ENCODE measurements at regions not wholly inside any gene's neighbourhood (a gene's known extent, or its start where the extent isn't known, plus 50 kb on each side); places are given as distances from the start of the nearest gene placed in this dataset.
"Not testable (repeated sequence)": the region's sequence is repeated elsewhere in the genome, so short reads cannot be mapped to it uniquely, and the experiment has no call there.

DNA sequence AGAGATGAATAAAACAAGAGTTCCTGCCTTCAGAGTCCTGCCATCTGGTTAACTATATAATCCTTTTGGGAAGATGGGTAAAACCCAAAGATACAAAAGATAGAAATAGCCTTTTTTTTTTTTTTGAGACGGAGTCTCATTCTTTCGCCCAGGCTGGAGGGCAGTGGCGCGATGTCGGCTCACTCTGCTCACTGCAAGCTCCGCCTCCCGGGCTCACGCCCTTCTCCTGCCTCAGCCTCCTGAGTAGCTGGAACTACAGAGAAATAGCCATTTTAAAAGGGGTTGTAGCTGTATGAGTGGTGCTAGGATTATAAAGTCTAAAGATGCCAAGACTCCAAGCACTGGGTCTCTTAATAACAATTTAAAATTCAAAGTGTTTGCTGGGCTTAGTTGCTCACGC lies 97.2 kb downstream of the KDR start:
- H3K27me3 ChIP-seq, result no peaks in the 10 kb centered on the region
- H3K9me3 ChIP-seq, result no peaks in the 10 kb centered on the region
- H3K4me3 ChIP-seq, result no peak overlapping the region
- ATAC-seq (no peak), DNase-seq (no peak)
- peaks cover 7% of the 10 kb centered on the region for H3K4me1 ChIP-seq
- H3K36me3 ChIP-seq, result no peaks in the 10 kb centered on the region
- no peak overlapping the region for H3K27ac ChIP-seq
- intact Hi-C loops (cut with DNase I), result no loop called here
- TF ChIP-seq, protein P1, sequence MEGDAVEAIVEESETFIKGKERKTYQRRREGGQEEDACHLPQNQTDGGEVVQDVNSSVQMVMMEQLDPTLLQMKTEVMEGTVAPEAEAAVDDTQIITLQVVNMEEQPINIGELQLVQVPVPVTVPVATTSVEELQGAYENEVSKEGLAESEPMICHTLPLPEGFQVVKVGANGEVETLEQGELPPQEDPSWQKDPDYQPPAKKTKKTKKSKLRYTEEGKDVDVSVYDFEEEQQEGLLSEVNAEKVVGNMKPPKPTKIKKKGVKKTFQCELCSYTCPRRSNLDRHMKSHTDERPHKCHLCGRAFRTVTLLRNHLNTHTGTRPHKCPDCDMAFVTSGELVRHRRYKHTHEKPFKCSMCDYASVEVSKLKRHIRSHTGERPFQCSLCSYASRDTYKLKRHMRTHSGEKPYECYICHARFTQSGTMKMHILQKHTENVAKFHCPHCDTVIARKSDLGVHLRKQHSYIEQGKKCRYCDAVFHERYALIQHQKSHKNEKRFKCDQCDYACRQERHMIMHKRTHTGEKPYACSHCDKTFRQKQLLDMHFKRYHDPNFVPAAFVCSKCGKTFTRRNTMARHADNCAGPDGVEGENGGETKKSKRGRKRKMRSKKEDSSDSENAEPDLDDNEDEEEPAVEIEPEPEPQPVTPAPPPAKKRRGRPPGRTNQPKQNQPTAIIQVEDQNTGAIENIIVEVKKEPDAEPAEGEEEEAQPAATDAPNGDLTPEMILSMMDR (IDR thresholded peaks at IDR 0.05), result no peak

DNA sequence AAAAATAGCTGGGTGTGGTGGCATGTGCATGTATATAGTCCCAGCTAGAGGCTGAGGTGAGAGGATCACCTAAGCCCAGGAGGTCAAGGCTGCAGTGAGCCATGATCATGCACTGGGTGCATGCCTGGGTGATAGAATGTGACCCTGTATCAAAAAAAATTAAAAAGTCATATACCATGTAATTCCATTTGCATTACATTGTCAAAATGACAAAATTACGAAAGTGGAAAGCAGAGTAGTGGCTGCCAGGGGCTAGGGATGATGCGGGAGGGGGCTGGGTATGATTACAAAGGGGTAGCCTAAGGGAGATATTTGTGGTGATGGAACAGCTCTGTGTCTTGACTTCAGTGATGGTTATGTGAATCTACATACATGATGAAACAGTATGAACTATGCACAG lies 97.8 kb downstream of the KDR start:
- TF ChIP-seq, protein P1 (IDR thresholded peaks at IDR 0.05), result no peak
- peaks cover under 1% of the 10 kb centered on the region for H3K4me1 ChIP-seq
- no peaks in the 10 kb centered on the region for H3K9me3 ChIP-seq
- intact Hi-C loops (cut with DNase I), result no loop called here
- no peaks in the 10 kb centered on the region for H3K36me3 ChIP-seq
- no peak overlapping the region for H3K4me3 ChIP-seq
- H3K27ac ChIP-seq, result no peak overlapping the region
- ATAC-seq (no peak), DNase-seq (no peak)
- H3K27me3 ChIP-seq, result no peaks in the 10 kb centered on the region

DNA sequence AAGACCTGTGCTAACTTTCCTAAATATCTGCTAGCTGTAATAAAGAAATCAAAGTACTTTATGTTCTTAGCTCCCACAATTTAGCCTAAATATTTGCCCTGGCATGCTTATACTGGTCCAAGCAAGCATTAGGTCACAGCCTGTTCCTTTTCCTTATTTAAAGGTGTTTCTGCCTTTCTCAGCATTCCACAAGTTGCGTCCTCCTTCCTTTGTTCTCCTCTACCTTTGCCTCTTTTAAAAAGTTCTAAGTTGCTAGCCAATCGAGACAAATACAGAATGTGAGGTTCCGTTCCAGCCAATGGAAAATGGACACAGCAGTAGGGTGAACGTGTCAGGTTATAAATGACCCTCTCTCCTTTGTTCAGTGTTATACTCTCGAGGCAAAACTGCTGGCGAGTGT lies 99.9 kb downstream of the KDR start:
- DNase-seq; ATAC-seq; H3K4me1 ChIP-seq; H3K4me3 ChIP-seq; H3K9me3 ChIP-seq; H3K27ac ChIP-seq; intact Hi-C loops (cut with DNase I); H3K36me3 ChIP-seq; H3K27me3 ChIP-seq: not testable (repeated sequence)

DNA sequence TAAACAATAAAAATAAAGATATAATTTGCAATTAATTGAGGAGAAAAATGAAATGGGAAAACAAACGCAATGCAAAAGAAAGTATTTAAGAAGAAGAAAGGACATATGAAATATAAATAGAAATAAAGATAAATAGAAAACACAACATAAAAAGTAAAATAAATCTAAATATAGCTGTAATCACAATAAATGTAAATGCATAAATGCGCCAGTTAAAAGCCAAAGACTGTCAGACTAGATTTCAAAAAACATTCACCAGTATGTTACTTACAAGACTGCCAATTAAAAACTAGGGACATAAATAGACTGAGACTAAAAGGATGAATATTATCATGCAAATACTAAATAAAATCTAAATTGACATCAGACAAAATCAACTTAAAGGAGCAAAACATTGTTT lies 102.4 kb downstream of the KDR start:
- H3K27ac ChIP-seq, result no peak overlapping the region
- intact Hi-C loops (cut with DNase I), result no loop called here
- no peaks in the 10 kb centered on the region for H3K9me3 ChIP-seq
- H3K36me3 ChIP-seq, result no peaks in the 10 kb centered on the region
- H3K4me3 ChIP-seq, result no peak overlapping the region
- no peak for DNase-seq
- TF ChIP-seq, protein P1 (IDR thresholded peaks at IDR 0.05), result no peak
- H3K4me1 ChIP-seq, result no peaks in the 10 kb centered on the region
- no peaks in the 10 kb centered on the region for H3K27me3 ChIP-seq
- no peak for ATAC-seq

DNA sequence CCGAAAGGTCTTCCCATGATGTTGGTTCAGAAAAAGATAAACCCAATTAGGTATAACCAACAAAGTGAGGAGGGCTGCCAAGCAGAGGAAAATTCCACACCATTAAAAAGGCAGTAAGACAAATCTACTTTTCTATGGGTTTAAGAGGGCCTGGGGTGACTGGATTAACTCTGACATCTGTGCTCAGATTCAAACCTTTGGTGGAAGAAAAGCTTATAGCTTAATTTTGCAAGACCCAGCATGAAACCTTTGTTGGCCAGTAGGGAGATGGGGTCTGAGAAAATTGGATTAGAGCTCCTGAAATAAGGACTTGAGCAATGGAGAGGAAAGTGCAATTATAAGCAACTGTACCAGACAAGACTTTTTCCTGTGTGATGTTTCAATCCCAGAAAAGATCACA lies 104.2 kb downstream of the KDR start:
- no peaks in the 10 kb centered on the region for H3K9me3 ChIP-seq
- TF ChIP-seq, protein P1 (IDR thresholded peaks at IDR 0.05), result no peak
- no peak overlapping the region for H3K4me3 ChIP-seq
- DNase-seq (no peak), ATAC-seq (no peak)
- H3K27me3 ChIP-seq, result no peaks in the 10 kb centered on the region
- no peaks in the 10 kb centered on the region for H3K36me3 ChIP-seq
- H3K27ac ChIP-seq, result no peak overlapping the region
- no peaks in the 10 kb centered on the region for H3K4me1 ChIP-seq
- intact Hi-C loops (cut with DNase I), result no loop called here

DNA sequence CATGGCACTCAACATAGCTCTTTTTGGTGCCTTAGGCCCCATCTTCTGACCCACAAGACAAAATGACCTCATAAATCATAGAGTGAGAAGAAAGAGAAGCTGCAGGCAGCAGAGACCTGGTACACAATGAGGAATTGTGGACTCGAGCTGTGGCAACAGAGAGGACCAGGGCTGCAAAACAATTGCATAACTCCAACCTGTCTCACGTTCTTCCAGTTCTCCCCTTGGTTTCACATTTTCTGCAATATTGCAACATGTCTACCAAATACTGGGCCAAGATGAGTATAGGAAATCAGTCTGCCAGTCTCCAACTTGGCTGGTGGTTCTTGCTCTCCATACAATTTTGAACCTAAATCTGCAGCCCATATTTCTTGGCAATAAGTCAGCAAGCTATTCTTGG lies 105.3 kb downstream of the KDR start:
- H3K4me1 ChIP-seq, result no peaks in the 10 kb centered on the region
- H3K27ac ChIP-seq, result no peak overlapping the region
- ATAC-seq (no peak), DNase-seq (no peak)
- H3K4me3 ChIP-seq, result no peak overlapping the region
- TF ChIP-seq, protein P1 (IDR thresholded peaks at IDR 0.05), result no peak
- no peaks in the 10 kb centered on the region for H3K9me3 ChIP-seq
- H3K36me3 ChIP-seq, result no peaks in the 10 kb centered on the region
- intact Hi-C loops (cut with DNase I), result no loop called here
- no peaks in the 10 kb centered on the region for H3K27me3 ChIP-seq

Data from upper lobe of right lung (tissue), 1 donor.